ENCODE measurements at regions not wholly inside any gene's neighbourhood (a gene's known extent, or its start where the extent isn't known, plus 50 kb on each side); places are given as distances from the start of the nearest gene placed in this dataset.
"Not testable (repeated sequence)": the region's sequence is repeated elsewhere in the genome, so short reads cannot be mapped to it uniquely, and the experiment has no call there.

- DNase-seq, result no peak
Measured at GRCh38 chr4:3645711-3646679, 113.8 kb upstream of the LRPAP1 start.

- no peak for DNase-seq
Measured at GRCh38 chr4:3644849-3645627, 112.8 kb upstream of the LRPAP1 start.

GRCh38 chr4:3643518-3644433, 111.6 kb upstream of the LRPAP1 start:
- DNase-seq, result no peak

GRCh38 chr4:3642806-3643517, 110.7 kb upstream of the LRPAP1 start:
- DNase-seq, result no peak

- DNase-seq, result no peak
Measured at GRCh38 chr4:3642056-3642630, 109.9 kb upstream of the LRPAP1 start.

- DNase-seq, result no peak
Measured at GRCh38 chr4:3641501-3641900, 109.3 kb upstream of the LRPAP1 start.

- DNase-seq, result no peak
Measured at GRCh38 chr4:3640587-3640962, 108.4 kb upstream of the LRPAP1 start.

GRCh38 chr4:3639613-3640586, 107.7 kb upstream of the LRPAP1 start:
- DNase-seq, result no peak

- no peak for DNase-seq
Measured at GRCh38 chr4:3638080-3638795, 106.0 kb upstream of the LRPAP1 start.

- DNase-seq, result no peak
Measured at GRCh38 chr4:3637326-3638016, 105.2 kb upstream of the LRPAP1 start.

- DNase-seq, result no peak
Measured at GRCh38 chr4:3636646-3637320, 104.6 kb upstream of the LRPAP1 start.

- DNase-seq, result not testable (repeated sequence)
Measured at GRCh38 chr4:3636020-3636419, 103.8 kb upstream of the LRPAP1 start.

GRCh38 chr4:3634894-3635820, 102.9 kb upstream of the LRPAP1 start:
- DNase-seq, result no peak

GRCh38 chr4:3634281-3634857, 102.1 kb upstream of the LRPAP1 start:
- DNase-seq, result no peak

- DNase-seq, result not testable (repeated sequence)
Measured at GRCh38 chr4:3633277-3633676, 101.1 kb upstream of the LRPAP1 start.

- DNase-seq, result not testable (repeated sequence)
Measured at GRCh38 chr4:3632794-3633193, 100.6 kb upstream of the LRPAP1 start.

Measured in stimulated activated CD4-positive, alpha-beta T cell treated with anti-CD3 and anti-CD28 coated beads, Interleukin-15, amount 100 ng/mL, for 24 hours (primary cell).